Endothelial cell of umbilical vein (primary cell): ENCODE measurements at regions not wholly inside any gene's neighbourhood (a gene's known extent, or its start where the extent isn't known, plus 50 kb on each side); places are given as distances from the start of the nearest gene placed in this dataset.

ENCODE experiments used
- BruUV-seq: library from RNA; stranded (reverse); fragments of 400-500 nt; replicated peaks from 2 replicates; lab custom pipeline; 2021; lab: Mats Ljungman, UMichigan
- CTCF ChIA-PET: fragments of 300-600, 350-600 bp; sonication (Branson Sonifier 250); formaldehyde crosslinking; loops from one replicate; lab custom pipeline; 2021; ENCODE audit warnings: antibody characterized with exemption, inconsistent platforms; lab: Charles Lee
- POLR2A ChIA-PET: fragments of 300-600, 350-600 bp; sonication (Branson Sonifier 250); formaldehyde crosslinking; loops from one replicate; lab custom pipeline; 2021; ENCODE audit warnings: antibody characterized with exemption, inconsistent platforms; lab: Charles Lee
- DNase-seq: peaks from one replicate; pipeline ENCODE4 v3.0.0-alpha.2; 2011; ENCODE audit warnings: low read depth, low spot score
- FAIRE-seq: peaks from 2 replicates; lab custom pipeline; 2011; peaks lifted over from hg19 to GRCh38; lab: Jason Lieb, UNC
- H2AFZ ChIP-seq: 2 replicates; pipeline ENCODE4 v1.6.0; 2012; ENCODE audit warnings: low read depth, low read length, control low read depth, inconsistent platforms
- H3K27ac ChIP-seq: 2 replicates; pipeline ENCODE4 v1.5.1; 2011; ENCODE audit warnings: low read depth, mild to moderate bottlenecking, control low read depth, low read length, moderate library complexity; ENCODE audit not compliant: insufficient read depth
- H3K27me3 ChIP-seq, 2 experiments: 2 replicates each; pipeline versions ENCODE4 v1.6.0 to v1.6.1; 2011; ENCODE audit warnings: low read length in 2 of 2, mixed read lengths in 1 of 2; ENCODE audit not compliant: control insufficient read depth in 2 of 2, insufficient read depth in 2 of 2
- H3K36me3 ChIP-seq, 2 experiments: 2 replicates in 1 of 2; 3 replicates in 1 of 2; pipeline ENCODE4 v1.5.1; 2011; ENCODE audit warnings: low read length in 2 of 2, mild to moderate bottlenecking in 1 of 2, moderate library complexity in 1 of 2; ENCODE audit not compliant: control insufficient read depth in 2 of 2, insufficient read depth in 2 of 2; ENCODE audit errors: extremely low read depth in 1 of 2
- H3K4me1 ChIP-seq: 3 replicates; pipeline ENCODE4 v1.5.1; 2011; ENCODE audit warnings: mild to moderate bottlenecking, low read length; ENCODE audit not compliant: control insufficient read depth, insufficient read depth; ENCODE audit errors: extremely low read depth
- H3K4me2 ChIP-seq: 2 replicates; pipeline ENCODE4 v1.6.1; 2011; ENCODE audit warnings: low read length, control low read depth, mixed read lengths; ENCODE audit not compliant: insufficient read depth
- H3K4me3 ChIP-seq, 3 experiments: fragments of 200-600 bp in 1 of 3; sonication (generic), shearing (Covaris generic) in 1 of 3; replicated peaks in 1 of 3; 2 replicates each; pipeline ENCODE4 v1.5.1; 2011 to 2016; ENCODE audit warnings: control low read depth in 3 of 3, low read length in 3 of 3, mild to moderate bottlenecking in 2 of 3, inconsistent platforms in 1 of 3, low read depth in 1 of 3, moderate library complexity in 1 of 3; ENCODE audit not compliant: insufficient read depth in 1 of 3
- H3K79me2 ChIP-seq: 2 replicates; pipeline ENCODE4 v1.6.0; 2012; ENCODE audit warnings: low read length, inconsistent platforms; ENCODE audit not compliant: control insufficient read depth, insufficient read depth
- H3K9ac ChIP-seq: replicated peaks from 2 replicates; pipeline ENCODE3; 2011; ENCODE audit warnings: low read length, control low read depth; ENCODE audit not compliant: insufficient read depth; ENCODE audit errors: extremely low read depth
- H3K9me1 ChIP-seq: replicated peaks from 3 replicates; pipeline ENCODE4 v1.6.0; 2011; ENCODE audit warnings: mild to moderate bottlenecking, low read length; ENCODE audit not compliant: control insufficient read depth, insufficient read depth; ENCODE audit errors: extremely low read depth
- H3K9me3 ChIP-seq: replicated peaks from 2 replicates; pipeline ENCODE4 v1.5.1; 2012; ENCODE audit warnings: low read length, inconsistent platforms; ENCODE audit not compliant: control insufficient read depth, insufficient read depth
- H4K20me1 ChIP-seq: replicated peaks from 2 replicates; pipeline ENCODE3; 2011; ENCODE audit warnings: mild to moderate bottlenecking, low read length; ENCODE audit not compliant: control insufficient read depth, insufficient read depth; ENCODE audit errors: extremely low read depth
- CTCF ChIP-seq, 2 donors: IDR thresholded peaks; 1 replicate in 1 of 2; 2 replicates in 1 of 2; pipeline ENCODE4 v1.5.1; 2011; ENCODE audit warnings: low read length in 2 of 2, mild to moderate bottlenecking in 2 of 2, moderate library complexity in 2 of 2, control low read depth in 1 of 2, inconsistent platforms in 1 of 2, low read depth in 1 of 2; ENCODE audit not compliant: insufficient read depth in 1 of 2; ENCODE audit errors: extremely low read depth in 1 of 2
- EZH2 ChIP-seq: IDR thresholded peaks from 2 replicates; pipeline ENCODE4 v1.6.1; 2012; ENCODE audit warnings: borderline replicate concordance, low read depth, mild to moderate bottlenecking, moderate library complexity, low read length, inconsistent platforms; ENCODE audit not compliant: severe bottlenecking
- FOS ChIP-seq: IDR thresholded peaks from 2 replicates; pipeline ENCODE4 v1.6.1; 2011; ENCODE audit warnings: mild to moderate bottlenecking, low read length, moderate library complexity, borderline replicate concordance; ENCODE audit not compliant: insufficient read depth
- GATA2 ChIP-seq: IDR thresholded peaks from 2 replicates; pipeline ENCODE4 v1.7.0; 2011; ENCODE audit warnings: low read depth, mild to moderate bottlenecking, moderate library complexity, mixed read lengths, low read length; ENCODE audit not compliant: insufficient read length, insufficient read depth
- JUN ChIP-seq: IDR thresholded peaks from 2 replicates; pipeline ENCODE4 v1.6.1; 2011; ENCODE audit warnings: borderline replicate concordance, low read depth; ENCODE audit not compliant: insufficient read length, insufficient read depth
- MAX ChIP-seq: IDR thresholded peaks from 2 replicates; pipeline ENCODE4 v1.6.1; 2011; ENCODE audit not compliant: insufficient read depth, insufficient read length
- MYC ChIP-seq: IDR thresholded peaks from one replicate; pipeline ENCODE4 v1.6.1; 2011; ENCODE audit warnings: mild to moderate bottlenecking, low read depth, low read length
- POLR2A ChIP-seq: IDR thresholded peaks from 2 replicates; pipeline ENCODE4 v1.6.1; 2012; ENCODE audit warnings: low read depth, mild to moderate bottlenecking, control low read depth, low read length
- POLR2AphosphoS5 ChIP-seq: IDR thresholded peaks from 2 replicates; pipeline ENCODE4 v1.6.1; 2012; ENCODE audit warnings: low read depth, mild to moderate bottlenecking, control low read depth, low read length, moderate library complexity; ENCODE audit not compliant: insufficient read depth
- dilution Hi-C: fragments of 300-500 bp; cut with MboI; formaldehyde crosslinking; loops from one replicate; pipeline ENCODE4 v1.15.0; 2019; ENCODE audit warnings: low sequenced_read_pairs; ENCODE audit not compliant: extremely low pct_ligation_motif_present
- intact Hi-C: fragments of 100-400 bp; cut with micrococcal nuclease; formaldehyde crosslinking; loops from one replicate; pipeline ENCODE4 v1.10.0; 2022

GRCh38 chr2:15813481-15814266, 126.7 kb upstream of the MYCN start:
- FAIRE-seq (no peak), DNase-seq (no peak)
- Histone ChIP-seq H3K4me3 (no peak overlapping the region), H3K9me3 (no peaks in the 10 kb centered on the region), H3K36me3 (no peaks in the 10 kb centered on the region), H3K27ac (no peak overlapping the region), H2AFZ (no peak overlapping the region), H4K20me1 (no peaks in the 10 kb centered on the region), H3K4me1 (no peaks in the 10 kb centered on the region), H3K79me2 (no peaks in the 10 kb centered on the region), H3K4me2 (no peak overlapping the region), H3K9ac (no peak overlapping the region), H3K9me1 (no peaks in the 10 kb centered on the region), H3K27me3 (peaks cover 5 to 12% of the 10 kb centered on the region in 2 experiments)
- CTCF ChIA-PET, result no interaction called here
- POLR2A ChIA-PET, result no interaction called here
- dilution Hi-C loops (no loop called here), intact Hi-C loops (no loop called here)
- TF ChIP-seq POLR2AphosphoS5 (no peak), JUN (no peak), MAX (no peak), CTCF (IDR thresholded peaks at IDR 0.05; ENCODE audit: extremely low read depth in 1 of 2, insufficient read depth in 1 of 2, low read depth in 1 of 2, low read length in 2 of 2) (no peak), MYC (no peak), FOS (no peak), EZH2 (no peak), POLR2A (no peak), GATA2 (no peak)
- BruUV-seq, result no TSS peak
